ENCODE measurements at regions not wholly inside any gene's neighbourhood (a gene's known extent, or its start where the extent isn't known, plus 50 kb on each side); places are given as distances from the start of the nearest gene placed in this dataset.

- Histone ChIP-seq H3K27me3 (replicated peaks; ENCODE audit: control insufficient read depth, insufficient read depth, low read length) (no peaks in the 10 kb centered on the region), H3K36me3 (ENCODE audit: control insufficient read depth, insufficient read depth, low read length, severe bottlenecking) (no peaks in the 10 kb centered on the region), H3K9ac (ENCODE audit: low read length) (no peak overlapping the region), H3K4me3 (ENCODE audit: low read length) (no peak overlapping the region), H3K9me3 (ENCODE audit: control insufficient read depth, low read length) (peaks cover 7% of the 10 kb centered on the region), H3K4me1 (ENCODE audit: control insufficient read depth, insufficient read depth, low read length) (no peaks in the 10 kb centered on the region)
- DNase-seq (ENCODE audit: low read depth) = no peak
These were observed 235.6 kb upstream of the FMN2 start for GRCh38 chr1:239856067-239856466.

GRCh38 chr1:239856924-239857323 is 234.8 kb upstream of the FMN2 start:
- H3K4me1 ChIP-seq (ENCODE audit: control insufficient read depth, insufficient read depth, low read length) = no peaks in the 10 kb centered on the region
- H3K27me3 ChIP-seq (replicated peaks; ENCODE audit: control insufficient read depth, insufficient read depth, low read length) = no peaks in the 10 kb centered on the region
- H3K9ac ChIP-seq (ENCODE audit: low read length) = no peak overlapping the region
- H3K9me3 ChIP-seq (ENCODE audit: control insufficient read depth, low read length) = peaks cover 7% of the 10 kb centered on the region
- H3K4me3 ChIP-seq (ENCODE audit: low read length) = no peak overlapping the region
- DNase-seq (ENCODE audit: low read depth) = no peak
- no peaks in the 10 kb centered on the region for H3K36me3 ChIP-seq (ENCODE audit: control insufficient read depth, insufficient read depth, low read length, severe bottlenecking)

- Histone ChIP-seq H3K9ac (ENCODE audit: low read length) (no peak overlapping the region), H3K36me3 (ENCODE audit: control insufficient read depth, insufficient read depth, low read length, severe bottlenecking) (no peaks in the 10 kb centered on the region), H3K9me3 (ENCODE audit: control insufficient read depth, low read length) (peaks cover 7% of the 10 kb centered on the region), H3K27me3 (replicated peaks; ENCODE audit: control insufficient read depth, insufficient read depth, low read length) (no peaks in the 10 kb centered on the region), H3K4me1 (ENCODE audit: control insufficient read depth, insufficient read depth, low read length) (no peaks in the 10 kb centered on the region), H3K4me3 (ENCODE audit: low read length) (no peak overlapping the region)
- peak; percentile 5 for DNase-seq (ENCODE audit: low read depth)
These were observed 233.6 kb upstream of the FMN2 start for GRCh38 chr1:239858057-239858456.

GRCh38 chr1:239858529-239858928 is 233.2 kb upstream of the FMN2 start:
- H3K4me3 ChIP-seq (ENCODE audit: low read length) = no peak overlapping the region
- DNase-seq (ENCODE audit: low read depth) = no peak
- H3K9me3 ChIP-seq (ENCODE audit: control insufficient read depth, low read length) = peaks cover 7% of the 10 kb centered on the region
- no peaks in the 10 kb centered on the region for H3K36me3 ChIP-seq (ENCODE audit: control insufficient read depth, insufficient read depth, low read length, severe bottlenecking)
- no peak overlapping the region for H3K9ac ChIP-seq (ENCODE audit: low read length)
- H3K27me3 ChIP-seq (replicated peaks; ENCODE audit: control insufficient read depth, insufficient read depth, low read length) = no peaks in the 10 kb centered on the region
- H3K4me1 ChIP-seq (ENCODE audit: control insufficient read depth, insufficient read depth, low read length) = no peaks in the 10 kb centered on the region

GRCh38 chr1:239861985-239862384 is 229.7 kb upstream of the FMN2 start:
- Histone ChIP-seq H3K4me3 (ENCODE audit: low read length) (no peak overlapping the region), H3K36me3 (ENCODE audit: control insufficient read depth, insufficient read depth, low read length, severe bottlenecking) (no peaks in the 10 kb centered on the region), H3K9me3 (ENCODE audit: control insufficient read depth, low read length) (no peaks in the 10 kb centered on the region), H3K27me3 (replicated peaks; ENCODE audit: control insufficient read depth, insufficient read depth, low read length) (no peaks in the 10 kb centered on the region), H3K4me1 (ENCODE audit: control insufficient read depth, insufficient read depth, low read length) (no peaks in the 10 kb centered on the region), H3K9ac (ENCODE audit: low read length) (no peak overlapping the region)
- no peak for DNase-seq (ENCODE audit: low read depth)

GRCh38 chr1:239868058-239868832 is 223.4 kb upstream of the FMN2 start:
- no peaks in the 10 kb centered on the region for H3K9me3 ChIP-seq (ENCODE audit: control insufficient read depth, low read length)

GRCh38 chr1:239870194-239870593 is 221.5 kb upstream of the FMN2 start:
- Histone ChIP-seq H3K4me3 (ENCODE audit: low read length) (no peak overlapping the region), H3K27me3 (replicated peaks; ENCODE audit: control insufficient read depth, insufficient read depth, low read length) (peaks cover 3% of the 10 kb centered on the region), H3K36me3 (ENCODE audit: control insufficient read depth, insufficient read depth, low read length, severe bottlenecking) (no peaks in the 10 kb centered on the region), H3K9ac (ENCODE audit: low read length) (no peak overlapping the region), H3K4me1 (ENCODE audit: control insufficient read depth, insufficient read depth, low read length) (no peaks in the 10 kb centered on the region), H3K9me3 (ENCODE audit: control insufficient read depth, low read length) (no peaks in the 10 kb centered on the region)
- no peak for DNase-seq (ENCODE audit: low read depth)

More at GRCh38 chr1:239868058-239868832, 223.4 kb upstream of the FMN2 start:
- Histone ChIP-seq H3K9ac (ENCODE audit: low read length) (no peak overlapping the region), H3K4me3 (ENCODE audit: low read length) (no peak overlapping the region), H3K36me3 (ENCODE audit: control insufficient read depth, insufficient read depth, low read length, severe bottlenecking) (no peaks in the 10 kb centered on the region), H3K27me3 (replicated peaks; ENCODE audit: control insufficient read depth, insufficient read depth, low read length) (peaks cover 3% of the 10 kb centered on the region), H3K4me1 (ENCODE audit: control insufficient read depth, insufficient read depth, low read length) (no peaks in the 10 kb centered on the region)
- no peak for DNase-seq (ENCODE audit: low read depth)

- no peak for DNase-seq (ENCODE audit: low read depth)
- Histone ChIP-seq H3K36me3 (ENCODE audit: control insufficient read depth, insufficient read depth, low read length, severe bottlenecking) (no peaks in the 10 kb centered on the region), H3K4me1 (ENCODE audit: control insufficient read depth, insufficient read depth, low read length) (no peaks in the 10 kb centered on the region), H3K27me3 (replicated peaks; ENCODE audit: control insufficient read depth, insufficient read depth, low read length) (peaks cover 8% of the 10 kb centered on the region), H3K9ac (ENCODE audit: low read length) (no peak overlapping the region), H3K4me3 (ENCODE audit: low read length) (no peak overlapping the region), H3K9me3 (ENCODE audit: control insufficient read depth, low read length) (no peaks in the 10 kb centered on the region)
These were observed 219.1 kb upstream of the FMN2 start for GRCh38 chr1:239872626-239873025.

- peaks cover 18% of the 10 kb centered on the region for H3K27me3 ChIP-seq (replicated peaks; ENCODE audit: control insufficient read depth, insufficient read depth, low read length)
- H3K9me3 ChIP-seq (ENCODE audit: control insufficient read depth, low read length) = no peaks in the 10 kb centered on the region
- no peak overlapping the region for H3K4me3 ChIP-seq (ENCODE audit: low read length)
- no peaks in the 10 kb centered on the region for H3K36me3 ChIP-seq (ENCODE audit: control insufficient read depth, insufficient read depth, low read length, severe bottlenecking)
- no peak for DNase-seq (ENCODE audit: low read depth)
- no peak overlapping the region for H3K9ac ChIP-seq (ENCODE audit: low read length)
- no peaks in the 10 kb centered on the region for H3K4me1 ChIP-seq (ENCODE audit: control insufficient read depth, insufficient read depth, low read length)
These were observed 216.9 kb upstream of the FMN2 start for GRCh38 chr1:239874831-239875230.

GRCh38 chr1:239879321-239880170 is 212.1 kb upstream of the FMN2 start:
- Histone ChIP-seq H3K9me3 (ENCODE audit: control insufficient read depth, low read length) (no peaks in the 10 kb centered on the region), H3K4me1 (ENCODE audit: control insufficient read depth, insufficient read depth, low read length) (no peaks in the 10 kb centered on the region), H3K4me3 (ENCODE audit: low read length) (no peak overlapping the region), H3K27me3 (replicated peaks; ENCODE audit: control insufficient read depth, insufficient read depth, low read length) (peaks cover 16% of the 10 kb centered on the region), H3K36me3 (ENCODE audit: control insufficient read depth, insufficient read depth, low read length, severe bottlenecking) (no peaks in the 10 kb centered on the region), H3K9ac (ENCODE audit: low read length) (no peak overlapping the region)
- no peak for DNase-seq (ENCODE audit: low read depth)

GRCh38 chr1:239882967-239883366 is 208.7 kb upstream of the FMN2 start:
- no peak overlapping the region for H3K9ac ChIP-seq (ENCODE audit: low read length)
- H3K9me3 ChIP-seq (ENCODE audit: control insufficient read depth, low read length) = no peaks in the 10 kb centered on the region
- no peaks in the 10 kb centered on the region for H3K36me3 ChIP-seq (ENCODE audit: control insufficient read depth, insufficient read depth, low read length, severe bottlenecking)
- H3K27me3 ChIP-seq (replicated peaks; ENCODE audit: control insufficient read depth, insufficient read depth, low read length) = peaks cover 13% of the 10 kb centered on the region
- no peaks in the 10 kb centered on the region for H3K4me1 ChIP-seq (ENCODE audit: control insufficient read depth, insufficient read depth, low read length)
- H3K4me3 ChIP-seq (ENCODE audit: low read length) = no peak overlapping the region
- no peak for DNase-seq (ENCODE audit: low read depth)

Measured in adipocyte (in vitro differentiated cells).